ENCODE measurements at regions not wholly inside any gene's neighbourhood (a gene's known extent, or its start where the extent isn't known, plus 50 kb on each side); places are given as distances from the start of the nearest gene placed in this dataset.
"Not testable (repeated sequence)": the region's sequence is repeated elsewhere in the genome, so short reads cannot be mapped to it uniquely, and the experiment has no call there.

DNA sequence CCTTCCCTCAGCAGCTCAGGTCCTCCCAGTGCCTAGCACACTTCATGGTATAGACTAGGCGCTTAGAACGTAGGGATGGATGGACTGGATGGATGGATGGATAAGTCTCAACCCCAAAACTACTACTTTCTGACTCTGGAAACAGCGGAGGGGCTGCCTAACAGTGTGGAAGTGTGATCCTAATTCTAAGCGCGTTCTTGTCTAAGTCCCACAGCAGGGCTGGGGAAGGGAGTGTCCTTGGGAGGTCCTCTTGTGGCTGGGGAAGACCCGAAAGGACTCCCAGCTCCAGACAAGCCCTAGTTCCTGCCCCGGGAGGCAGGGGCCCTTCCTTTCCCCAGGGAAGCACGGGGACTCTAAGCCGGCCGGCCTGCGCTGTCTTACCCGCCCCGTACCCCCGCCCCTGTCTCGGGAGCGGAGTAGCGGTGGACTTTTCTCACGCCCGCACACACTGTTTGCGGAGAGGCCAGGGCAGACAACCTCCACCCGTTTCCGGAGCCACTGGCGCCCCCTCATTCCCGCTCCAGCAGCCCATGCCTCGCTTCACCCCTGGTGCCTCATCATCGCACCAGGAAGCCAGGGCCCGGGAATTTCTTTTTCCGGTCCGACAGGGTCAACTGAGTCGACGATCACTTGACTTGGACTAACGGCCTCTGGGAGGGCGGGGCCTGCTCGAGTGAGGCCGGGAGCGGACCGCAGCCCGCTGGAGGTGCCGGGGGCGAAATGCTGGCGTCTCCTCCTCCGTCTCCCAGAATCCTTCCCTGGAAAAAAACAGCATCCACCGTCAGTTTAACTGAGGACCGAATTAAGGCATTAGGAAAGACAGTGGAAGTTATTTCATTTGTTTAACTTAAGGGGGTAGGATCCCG is 133.3 kb downstream of the TBC1D2B start:
- no peak for DNase-seq

DNA sequence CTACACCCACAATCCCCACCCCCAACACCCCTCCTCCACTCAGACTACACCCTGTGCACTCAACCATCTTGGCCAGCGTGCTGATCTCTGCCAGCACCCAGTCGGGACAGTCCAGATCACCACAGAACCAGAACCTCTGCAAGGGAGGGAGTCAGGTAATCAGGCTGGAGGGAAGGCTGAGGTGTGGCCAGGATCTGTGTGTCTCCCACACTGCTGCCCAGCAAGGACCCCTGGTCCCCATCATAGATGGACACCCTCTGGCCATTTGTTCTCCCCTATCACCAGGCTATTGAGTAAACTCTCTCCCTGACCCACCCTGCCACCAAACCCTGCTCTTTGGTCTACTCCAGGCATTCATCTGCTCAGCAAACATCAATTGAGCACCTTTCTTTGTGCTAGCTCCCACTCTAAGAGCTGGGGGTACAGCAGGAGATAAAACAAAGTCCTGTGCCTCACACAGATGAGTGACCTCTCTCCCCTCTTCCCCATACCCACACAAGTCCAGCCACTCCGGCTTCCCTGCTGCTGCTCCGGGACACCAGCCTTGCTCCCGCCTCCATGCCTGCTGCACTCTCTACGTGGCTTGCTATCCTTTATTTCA is 134.8 kb downstream of the TBC1D2B start:
- DNase-seq = no peak

DNA sequence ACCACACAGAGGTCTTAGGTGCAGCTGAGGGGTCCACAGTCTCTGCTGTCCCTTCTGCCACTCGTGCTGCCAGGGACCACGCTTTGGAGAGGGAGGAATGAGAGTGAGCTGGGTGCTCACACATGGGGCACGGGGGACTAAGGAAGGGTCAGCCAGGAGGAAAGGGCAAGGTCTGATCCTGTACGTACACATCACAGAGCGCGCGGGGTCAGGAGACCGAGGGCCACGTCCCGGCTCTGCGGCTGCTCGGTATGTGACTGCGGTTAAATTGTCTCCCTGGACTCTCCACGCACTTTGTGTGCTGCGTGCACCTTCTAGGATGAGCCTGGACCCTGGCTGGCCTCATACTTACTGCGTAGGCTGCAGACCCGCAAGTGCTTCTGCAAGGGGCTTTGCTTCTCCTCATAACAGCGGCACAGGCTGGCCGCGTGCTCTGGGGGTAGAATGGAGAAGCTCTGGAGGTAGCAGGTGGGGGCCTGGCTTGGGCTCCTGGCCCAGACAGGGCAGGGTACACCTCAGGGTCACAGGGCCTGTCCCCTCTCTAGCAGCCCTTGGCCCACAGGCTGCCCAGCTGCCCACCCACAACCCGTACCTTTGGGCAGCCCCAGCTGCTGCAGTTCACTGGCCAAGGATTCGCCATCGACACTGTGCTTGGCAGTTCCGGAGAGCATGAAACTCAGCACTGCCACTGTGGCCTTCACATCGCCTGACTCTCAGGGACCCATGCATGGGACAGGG is 136.3 kb downstream of the TBC1D2B start:
- DNase-seq = not testable (repeated sequence)

DNA sequence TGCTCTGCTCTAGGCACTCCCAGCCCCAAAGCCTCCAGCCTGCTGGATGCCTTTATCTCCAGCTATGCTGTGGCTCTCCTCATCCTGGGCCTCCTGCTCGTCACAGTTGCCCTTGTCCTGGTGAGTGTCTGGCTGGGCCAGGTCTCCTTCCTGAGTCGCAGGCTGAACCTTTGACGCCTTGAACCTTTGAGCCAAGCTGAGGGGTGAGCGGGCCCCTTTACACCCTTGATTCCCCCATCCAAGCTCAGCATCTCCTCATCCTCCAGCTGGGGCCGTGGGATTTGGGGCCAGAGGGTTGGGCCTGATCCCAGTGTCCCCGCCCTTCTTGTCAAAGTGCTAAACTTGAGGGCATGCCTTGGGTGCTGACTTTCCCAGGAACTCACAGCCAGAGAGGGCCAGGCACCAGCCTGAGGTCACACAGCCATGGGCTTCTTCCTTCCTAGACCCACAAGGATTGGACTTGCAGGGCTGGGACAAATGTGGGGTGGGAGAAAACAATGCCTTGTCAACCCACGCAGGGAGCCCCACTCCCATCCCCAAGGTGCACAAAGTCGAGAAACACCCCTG is 137.0 kb downstream of the TBC1D2B start:
- DNase-seq = no peak

DNA sequence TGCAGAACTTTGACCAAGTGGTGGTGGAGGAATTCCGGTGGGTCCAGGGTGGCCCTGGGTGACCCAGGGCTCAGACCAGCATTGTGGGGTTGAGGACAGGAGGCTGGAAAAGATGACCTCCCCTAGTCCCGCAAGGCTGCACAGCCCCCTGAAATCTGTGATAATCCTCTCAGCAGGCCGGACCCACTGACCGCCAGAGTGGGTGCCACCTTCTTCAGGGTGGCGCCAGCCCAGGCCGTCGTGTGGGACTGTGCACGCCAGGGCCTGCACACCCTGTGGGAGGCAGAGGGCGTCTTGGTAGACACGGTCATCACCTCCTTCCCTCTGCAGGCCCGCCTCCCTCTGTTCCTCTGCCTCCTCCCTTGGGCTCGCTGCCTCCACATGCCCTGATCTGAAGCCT is 137.7 kb downstream of the TBC1D2B start:
- DNase-seq = no peak

DNA sequence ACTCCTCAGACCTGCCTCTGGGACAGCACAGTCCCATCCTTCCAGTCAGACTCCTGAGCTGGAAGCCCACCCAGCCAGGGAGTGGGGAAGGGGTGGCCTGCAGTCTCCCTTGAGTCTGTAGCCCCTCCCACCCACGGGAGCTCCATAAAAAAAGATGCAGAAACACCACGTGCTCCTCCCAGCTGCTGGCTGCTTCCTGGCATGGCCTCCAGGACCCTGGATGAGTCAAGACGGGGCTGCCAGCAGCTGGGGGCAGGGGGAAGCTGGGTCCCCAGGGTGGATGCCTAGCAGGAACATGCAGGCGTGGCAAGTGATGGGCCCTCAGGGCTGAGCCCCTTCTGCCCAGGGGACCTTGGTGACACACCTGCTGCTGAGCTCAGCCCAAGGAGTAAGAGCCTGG is 138.5 kb downstream of the TBC1D2B start:
- DNase-seq = not testable (repeated sequence)

DNA sequence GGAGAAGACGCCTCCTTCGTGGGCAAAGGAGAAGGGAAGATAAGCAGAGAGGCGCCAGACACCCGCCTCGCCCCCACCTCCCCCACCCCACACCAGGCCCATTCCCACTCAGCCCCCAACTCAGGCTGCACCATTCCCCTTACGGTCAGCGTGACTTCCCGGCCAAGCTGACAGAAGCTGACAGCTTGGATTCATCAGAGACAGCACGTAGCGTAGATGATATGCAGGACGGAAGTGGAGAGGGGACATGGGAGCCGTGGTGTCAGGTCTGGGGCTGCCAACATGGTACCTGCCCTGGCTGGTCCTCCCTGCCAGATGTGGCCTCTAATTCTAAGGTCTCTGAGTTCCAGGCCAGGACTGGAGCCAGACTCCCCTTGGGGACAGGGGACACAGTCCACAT is 139.0 kb downstream of the TBC1D2B start:
- not testable (repeated sequence) for DNase-seq

DNA sequence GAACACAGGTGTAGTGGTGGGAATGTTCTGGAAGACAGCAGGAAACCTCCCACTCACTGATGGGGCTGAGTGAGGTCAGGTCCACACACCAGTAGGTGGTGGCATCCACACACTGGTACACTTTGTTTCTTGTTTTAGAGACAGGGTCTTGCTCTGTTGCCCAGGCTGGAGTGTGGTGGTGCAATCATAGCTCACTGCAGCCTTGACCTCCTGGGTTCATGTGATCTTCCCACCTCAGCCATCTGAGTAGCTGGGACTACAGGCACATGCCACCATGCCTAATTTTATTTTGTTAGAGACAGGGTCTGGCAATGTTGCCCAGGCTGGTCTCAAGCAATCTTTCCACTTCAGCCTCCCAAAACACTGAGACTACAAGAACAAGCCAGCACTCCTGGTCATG is 140.9 kb downstream of the TBC1D2B start:
- not testable (repeated sequence) for DNase-seq

DNA sequence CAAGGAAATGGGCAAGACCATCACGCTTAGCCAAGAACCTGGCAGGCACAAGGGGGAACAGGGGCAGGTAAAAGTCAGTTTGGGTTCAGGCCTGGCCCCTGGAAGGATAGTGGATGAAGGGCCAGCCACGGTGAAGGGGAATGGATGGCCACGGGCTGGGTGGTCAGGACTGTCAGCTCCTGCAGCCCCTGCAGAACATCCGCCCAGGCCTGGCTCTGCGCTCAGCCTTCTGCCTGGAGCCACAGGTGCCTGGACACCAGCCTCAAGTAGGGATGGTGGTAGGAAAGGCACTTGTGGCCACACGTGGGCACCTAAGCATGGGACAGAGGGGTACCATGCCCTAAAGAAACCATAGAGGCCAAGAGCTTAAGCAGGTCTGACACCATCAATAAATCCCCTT is 143.0 kb downstream of the TBC1D2B start:
- DNase-seq = not testable (repeated sequence)

DNA sequence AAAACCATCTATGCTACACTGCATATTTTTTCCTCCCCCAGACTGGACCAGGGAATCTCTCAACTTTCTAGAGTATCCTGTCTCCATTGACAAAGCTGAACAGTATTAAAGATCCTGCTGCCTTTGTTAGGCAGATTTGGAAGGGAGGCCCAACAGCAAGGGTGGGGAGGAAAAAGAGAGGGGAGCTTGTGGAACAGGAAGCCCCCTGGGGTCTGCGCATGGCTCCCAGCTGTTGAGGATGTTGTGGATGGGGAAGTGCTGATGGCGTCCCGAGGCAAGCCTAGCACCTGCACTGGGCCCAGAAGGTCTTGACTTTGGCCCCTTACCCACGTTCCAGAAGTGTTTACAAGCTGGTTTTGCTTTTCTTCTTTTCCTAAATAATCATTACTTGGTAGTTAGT is 146.6 kb downstream of the TBC1D2B start:
- DNase-seq = not testable (repeated sequence)

DNA sequence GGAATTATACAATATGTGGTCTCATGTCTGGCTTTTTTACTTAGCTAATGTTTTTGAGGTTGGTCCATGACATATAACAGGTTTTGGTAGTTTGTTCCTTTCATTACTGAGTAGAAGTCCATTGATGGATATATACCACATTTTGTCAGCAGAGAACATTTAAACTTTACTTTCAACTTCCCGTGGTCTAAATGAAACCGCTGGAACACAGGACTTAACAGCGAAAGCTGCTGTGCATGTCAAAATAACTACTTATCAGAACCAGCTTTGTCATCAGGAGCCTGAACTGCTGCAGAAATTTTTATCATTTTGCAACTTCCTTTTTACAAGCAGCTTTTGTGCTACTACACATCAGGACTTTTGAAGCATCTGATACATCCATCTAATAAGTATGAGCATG is 147.0 kb downstream of the TBC1D2B start:
- not testable (repeated sequence) for DNase-seq

DNA sequence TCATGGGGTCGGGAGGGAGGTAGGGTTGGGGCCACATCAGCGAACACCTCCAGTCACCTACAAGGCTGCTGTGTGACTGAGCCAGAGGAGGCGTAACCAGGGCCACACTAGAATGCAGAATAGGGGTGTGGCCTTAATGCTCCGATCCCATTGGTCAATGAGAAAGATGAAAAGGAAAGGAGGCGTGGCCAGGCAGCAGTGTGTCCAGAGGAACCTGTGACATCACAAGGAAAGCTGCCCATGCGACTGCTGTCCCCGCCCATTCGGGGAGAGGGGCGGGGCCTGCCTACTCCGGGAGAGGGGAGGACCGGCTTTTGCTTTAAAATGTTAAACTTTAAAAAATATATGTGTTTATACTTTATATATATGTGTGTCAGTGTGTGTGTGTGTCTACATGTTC is 150.7 kb downstream of the TBC1D2B start:
- not testable (repeated sequence) for DNase-seq

DNA sequence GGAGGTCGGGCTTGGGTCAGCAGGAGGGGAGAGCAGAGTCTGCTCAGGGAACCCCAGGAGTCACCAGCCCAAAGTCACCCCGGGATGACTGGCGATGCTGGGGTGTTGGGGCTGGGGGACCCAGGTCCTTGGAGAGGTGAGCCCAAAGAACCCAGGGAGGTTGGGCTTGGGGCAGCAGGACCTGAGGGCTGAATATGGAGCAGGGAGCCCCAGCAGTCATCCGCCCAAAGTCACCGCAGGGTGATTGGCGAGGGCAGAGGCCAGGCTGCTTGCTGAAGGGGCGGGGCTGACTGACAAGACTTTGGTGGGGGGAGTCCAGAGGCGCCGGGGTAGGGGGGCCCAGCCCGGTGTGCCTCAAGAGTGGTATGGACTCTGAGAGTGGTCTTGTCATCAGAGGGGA is 151.2 kb downstream of the TBC1D2B start:
- not testable (repeated sequence) for DNase-seq

DNA sequence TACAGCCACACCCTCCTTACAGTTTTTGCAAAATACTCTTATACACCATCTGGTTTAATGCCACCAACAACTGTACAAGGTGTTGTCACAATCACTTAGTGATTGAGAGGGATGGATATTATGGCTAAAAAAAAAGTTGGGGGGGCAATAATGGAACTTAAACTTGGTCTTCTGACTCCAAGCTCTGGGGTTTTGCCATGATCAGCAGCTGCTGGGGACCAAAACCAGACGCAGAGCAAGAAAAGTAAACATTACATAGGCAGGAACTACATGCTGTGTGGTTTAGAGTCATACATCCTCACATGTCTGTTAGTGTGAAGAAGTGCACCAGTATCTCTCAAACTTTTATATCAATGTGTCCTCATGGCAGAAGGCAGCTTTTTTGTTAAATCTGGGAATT is 152.4 kb downstream of the TBC1D2B start:
- not testable (repeated sequence) for DNase-seq

DNA sequence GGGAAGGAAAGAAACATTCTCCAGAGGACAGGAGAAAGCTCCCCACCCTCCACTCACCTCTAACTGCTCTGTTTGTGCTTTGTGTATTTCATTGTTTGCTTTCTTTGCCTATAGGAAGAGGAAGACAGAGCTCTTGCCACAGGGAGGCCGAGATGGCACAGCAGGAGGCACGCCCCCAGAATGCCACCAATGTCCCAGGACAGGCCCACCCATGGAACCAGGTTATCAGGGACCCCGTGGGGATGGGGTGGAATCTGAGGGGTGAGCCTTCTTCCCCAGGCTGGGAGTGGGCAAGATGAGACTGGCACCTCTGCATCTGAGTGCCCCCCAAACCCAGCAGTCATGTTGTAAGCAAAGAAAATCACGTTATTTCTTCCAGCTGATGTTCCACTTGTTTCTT is 155.8 kb downstream of the TBC1D2B start:
- DNase-seq = no peak

DNA sequence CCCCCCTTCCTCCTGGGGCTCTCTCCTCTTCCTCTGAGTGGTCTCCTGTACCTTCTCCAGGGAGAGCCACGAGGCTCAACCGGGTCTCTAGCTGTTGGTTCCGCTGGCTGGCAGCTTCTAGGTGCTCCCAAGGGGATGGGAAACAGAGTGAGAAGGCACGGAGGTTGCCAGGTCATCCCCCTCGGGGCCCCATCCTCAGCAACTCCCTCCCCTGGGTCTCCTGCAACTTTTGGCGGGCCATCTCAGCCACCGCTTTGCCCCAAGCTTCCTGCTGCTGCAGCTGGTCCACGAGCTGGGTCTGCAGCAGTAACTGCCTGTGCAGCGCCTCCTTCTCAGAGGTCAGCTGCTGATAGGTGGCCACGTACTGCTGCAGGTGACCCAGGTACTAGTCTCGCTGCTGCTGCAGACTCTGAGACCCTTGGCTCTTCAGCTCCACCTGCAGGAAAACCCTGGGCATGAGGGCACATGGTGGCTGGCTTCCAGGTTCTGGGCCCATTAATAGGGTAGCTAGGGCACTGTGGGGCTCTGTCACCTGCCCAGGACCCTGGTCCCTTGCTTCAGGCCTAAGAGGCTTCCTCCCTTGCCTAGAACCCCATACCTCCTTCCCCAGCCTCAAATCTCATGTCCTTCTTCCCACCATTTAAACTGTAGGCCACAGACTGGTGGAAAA is 160.4 kb downstream of the TBC1D2B start:
- DNase-seq = not testable (repeated sequence)

DNA sequence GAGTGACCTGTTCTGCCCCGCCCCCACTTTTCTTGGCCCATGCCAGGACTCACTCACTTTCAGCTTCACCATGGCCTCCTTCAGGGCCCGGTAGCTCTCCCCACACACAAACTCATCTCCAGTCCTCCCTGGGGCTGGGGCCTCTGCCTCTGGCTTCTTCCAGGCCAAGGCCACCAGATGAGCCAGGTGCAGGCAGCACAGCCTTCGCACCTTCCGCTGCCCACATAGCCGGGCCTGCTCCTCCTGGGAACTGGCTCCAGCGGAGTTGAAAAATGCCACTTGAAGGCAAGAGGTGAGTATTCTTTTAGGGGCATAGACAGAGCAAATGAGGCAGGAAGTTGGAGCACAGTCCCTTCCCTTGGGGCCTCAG is 161.6 kb downstream of the TBC1D2B start:
- DNase-seq = not testable (repeated sequence)

DNA sequence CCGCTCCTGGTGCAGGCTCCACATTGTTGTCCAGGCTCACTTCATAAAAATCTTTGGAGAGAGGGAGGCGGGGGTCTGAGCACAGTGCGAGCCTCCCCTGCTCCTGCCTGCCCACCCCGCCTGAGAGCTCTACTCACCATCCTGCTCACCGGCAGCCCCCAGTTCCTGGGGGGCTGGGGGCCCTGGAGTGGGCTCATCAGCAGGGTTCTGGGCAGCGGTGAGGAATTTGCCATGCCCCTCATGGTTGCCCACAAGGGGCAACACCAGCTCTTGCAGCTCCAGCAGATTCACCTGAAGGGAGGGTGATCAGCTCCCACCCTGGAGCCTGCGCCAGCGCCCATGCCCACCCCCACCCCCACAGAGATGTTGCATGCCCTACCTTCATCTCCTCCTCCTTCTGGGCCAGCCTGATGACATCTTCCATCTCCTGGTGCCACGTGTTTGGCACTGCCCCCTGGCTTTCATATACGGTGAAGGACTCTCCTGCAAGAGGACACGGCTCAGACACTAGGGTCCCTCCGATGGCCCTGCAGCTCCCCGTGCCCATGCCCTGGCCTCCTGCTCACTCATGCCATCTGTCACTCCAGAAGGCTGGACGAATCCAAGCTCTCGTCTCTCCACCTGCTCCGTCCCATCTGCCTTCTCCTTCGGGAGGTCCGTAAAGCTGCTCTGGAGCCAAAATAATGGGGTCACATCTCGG is 162.1 kb downstream of the TBC1D2B start:
- no peak for DNase-seq

DNA sequence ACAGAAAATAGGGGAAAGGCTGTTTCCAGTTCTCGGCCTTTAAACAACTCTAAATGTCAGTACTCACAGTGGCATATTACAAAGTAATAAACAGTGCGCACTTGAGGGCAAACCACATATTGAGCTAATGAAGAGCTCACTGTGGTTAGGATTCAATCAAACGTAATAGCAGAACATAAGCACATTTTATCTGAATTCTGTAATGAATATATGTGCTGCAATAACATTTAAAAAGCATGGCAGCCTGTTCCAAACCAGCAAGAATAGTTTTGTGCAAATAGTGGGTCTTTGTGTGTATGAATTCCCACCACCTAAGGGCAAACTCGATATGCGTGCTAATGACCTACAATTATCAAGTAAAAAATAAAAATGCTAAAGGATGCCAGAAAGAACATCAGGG is 163.0 kb downstream of the TBC1D2B start:
- not testable (repeated sequence) for DNase-seq

DNA sequence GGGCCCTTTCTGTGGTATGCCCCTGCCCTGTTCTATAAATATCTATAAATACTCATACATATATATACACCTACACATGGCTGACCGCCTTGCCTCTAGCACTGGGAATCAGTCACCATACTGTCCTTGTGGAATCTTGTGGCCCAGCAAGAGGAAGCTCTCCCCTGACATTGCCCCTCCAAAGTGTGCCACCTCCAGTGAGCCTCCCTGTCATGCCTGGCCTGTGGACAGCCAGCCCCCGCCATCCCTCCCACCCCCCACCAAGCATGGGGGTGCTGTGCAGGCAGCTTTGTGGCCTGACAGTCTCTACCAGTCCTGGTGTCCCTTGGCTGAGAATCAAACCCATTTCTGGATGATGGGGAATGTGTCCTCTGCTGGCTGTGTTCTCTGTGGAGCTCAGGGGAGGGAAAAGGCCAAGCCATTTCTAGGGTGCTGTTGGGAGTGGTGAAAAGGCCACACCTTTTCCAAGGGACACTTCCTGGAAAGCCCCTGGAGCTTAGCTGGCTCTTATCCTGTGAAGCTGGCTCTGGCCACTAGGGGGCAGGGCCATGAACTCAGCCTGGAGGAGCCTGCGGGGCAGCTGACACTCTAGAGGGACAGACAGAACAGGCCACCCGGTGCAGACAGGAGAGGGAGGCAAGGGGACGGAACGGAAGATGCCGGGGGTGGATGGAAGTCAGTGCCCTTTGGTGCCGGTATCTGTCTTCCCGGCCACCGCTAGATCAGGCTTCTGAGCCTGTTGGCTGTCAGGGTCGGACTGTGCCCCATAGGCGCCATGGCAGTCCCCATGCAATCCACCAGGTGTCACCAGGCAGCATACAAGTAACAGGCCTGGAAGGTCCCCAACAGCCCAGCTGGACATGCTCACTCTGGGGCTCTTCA is 167.2 kb downstream of the TBC1D2B start:
- DNase-seq = peak; percentile 1
